ENCODE measurements at regions not wholly inside any gene's neighbourhood (a gene's known extent, or its start where the extent isn't known, plus 50 kb on each side); places are given as distances from the start of the nearest gene placed in this dataset.

GRCh38 chr2:17232776-17233556 lies 285.3 kb downstream of the RAD51AP2 start:
- no peak for DNase-seq (ENCODE audit: low read depth)
- TF ChIP-seq, protein P1, sequence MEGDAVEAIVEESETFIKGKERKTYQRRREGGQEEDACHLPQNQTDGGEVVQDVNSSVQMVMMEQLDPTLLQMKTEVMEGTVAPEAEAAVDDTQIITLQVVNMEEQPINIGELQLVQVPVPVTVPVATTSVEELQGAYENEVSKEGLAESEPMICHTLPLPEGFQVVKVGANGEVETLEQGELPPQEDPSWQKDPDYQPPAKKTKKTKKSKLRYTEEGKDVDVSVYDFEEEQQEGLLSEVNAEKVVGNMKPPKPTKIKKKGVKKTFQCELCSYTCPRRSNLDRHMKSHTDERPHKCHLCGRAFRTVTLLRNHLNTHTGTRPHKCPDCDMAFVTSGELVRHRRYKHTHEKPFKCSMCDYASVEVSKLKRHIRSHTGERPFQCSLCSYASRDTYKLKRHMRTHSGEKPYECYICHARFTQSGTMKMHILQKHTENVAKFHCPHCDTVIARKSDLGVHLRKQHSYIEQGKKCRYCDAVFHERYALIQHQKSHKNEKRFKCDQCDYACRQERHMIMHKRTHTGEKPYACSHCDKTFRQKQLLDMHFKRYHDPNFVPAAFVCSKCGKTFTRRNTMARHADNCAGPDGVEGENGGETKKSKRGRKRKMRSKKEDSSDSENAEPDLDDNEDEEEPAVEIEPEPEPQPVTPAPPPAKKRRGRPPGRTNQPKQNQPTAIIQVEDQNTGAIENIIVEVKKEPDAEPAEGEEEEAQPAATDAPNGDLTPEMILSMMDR (conservative IDR thresholded peaks at IDR 0.05; ENCODE audit: control insufficient read depth, insufficient read depth, low read depth, low read length), result no peak
- no peak overlapping the region for H3K4me3 ChIP-seq (ENCODE audit: control insufficient read depth, low read depth, low read length)

GRCh38 chr2:17231394-17231965 lies 286.8 kb downstream of the RAD51AP2 start:
- no peak for DNase-seq (ENCODE audit: low read depth)
- TF ChIP-seq, protein P1 (conservative IDR thresholded peaks at IDR 0.05; ENCODE audit: control insufficient read depth, insufficient read depth, low read depth, low read length), result no peak
- H3K4me3 ChIP-seq (ENCODE audit: control insufficient read depth, low read depth, low read length), result no peak overlapping the region

GRCh38 chr2:17229414-17229813 lies 288.8 kb downstream of the RAD51AP2 start:
- TF ChIP-seq, protein P1 (conservative IDR thresholded peaks at IDR 0.05; ENCODE audit: control insufficient read depth, insufficient read depth, low read depth, low read length), result no peak
- no peak overlapping the region for H3K4me3 ChIP-seq (ENCODE audit: control insufficient read depth, low read depth, low read length)
- DNase-seq (ENCODE audit: low read depth), result no peak

DNA sequence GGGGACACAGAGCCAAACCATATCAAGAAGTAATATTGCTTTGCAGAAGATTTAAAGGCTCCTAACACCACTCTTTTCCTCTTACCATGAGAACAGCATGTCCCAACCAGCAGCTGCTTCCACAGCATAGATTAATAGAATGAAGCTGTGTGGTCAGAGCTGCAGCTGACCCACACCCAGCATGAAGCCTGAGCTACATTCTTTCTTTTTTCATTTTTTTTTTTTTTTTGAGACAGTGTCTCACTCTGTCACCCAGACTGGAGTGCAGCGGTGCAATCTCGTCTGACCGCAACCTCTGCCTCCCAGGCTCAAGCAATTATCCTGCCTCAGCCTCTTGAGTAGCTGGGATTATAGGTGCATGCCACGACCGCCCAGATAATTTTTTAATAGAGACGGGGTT lies 289.8 kb downstream of the RAD51AP2 start:
- H3K4me3 ChIP-seq (ENCODE audit: control insufficient read depth, low read depth, low read length), result no peak overlapping the region
- TF ChIP-seq, protein P1 (conservative IDR thresholded peaks at IDR 0.05; ENCODE audit: control insufficient read depth, insufficient read depth, low read depth, low read length), result no peak
- no peak for DNase-seq (ENCODE audit: low read depth)

- TF ChIP-seq, protein P1 (conservative IDR thresholded peaks at IDR 0.05; ENCODE audit: control insufficient read depth, insufficient read depth, low read depth, low read length), result no peak
- DNase-seq (ENCODE audit: low read depth), result no peak
These were observed 290.4 kb downstream of the RAD51AP2 start for GRCh38 chr2:17227856-17228255.

GRCh38 chr2:17226941-17227490 lies 291.2 kb downstream of the RAD51AP2 start:
- DNase-seq (ENCODE audit: low read depth), result no peak
- TF ChIP-seq, protein P1 (conservative IDR thresholded peaks at IDR 0.05; ENCODE audit: control insufficient read depth, insufficient read depth, low read depth, low read length), result no peak
- no peak overlapping the region for H3K4me3 ChIP-seq (ENCODE audit: control insufficient read depth, low read depth, low read length)

More at GRCh38 chr2:17227856-17228255, 290.4 kb downstream of the RAD51AP2 start:
- H3K4me3 ChIP-seq (ENCODE audit: control insufficient read depth, low read depth, low read length), result no peak overlapping the region
